ENCODE measurements at regions not wholly inside any gene's neighbourhood (a gene's known extent, or its start where the extent isn't known, plus 50 kb on each side); places are given as distances from the start of the nearest gene placed in this dataset.

DNA sequence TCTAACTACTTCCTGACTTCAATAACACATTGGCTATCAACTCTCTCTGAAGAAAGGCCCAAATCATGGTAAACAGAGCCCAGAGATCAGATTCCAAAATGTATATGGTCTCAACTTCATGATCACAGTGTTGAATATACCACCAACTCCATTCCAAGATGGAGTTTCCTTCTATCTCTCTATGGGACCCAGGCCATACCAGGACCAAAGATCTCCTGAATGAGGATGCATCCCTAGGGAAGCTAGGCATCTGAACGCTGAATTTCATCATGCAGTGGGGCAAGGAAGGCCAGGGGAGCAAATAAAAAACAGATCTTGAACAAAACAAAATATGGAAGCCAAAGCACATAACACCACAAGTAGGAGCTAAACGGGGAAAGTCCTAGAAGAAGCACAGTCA, 320.7 kb upstream of the PKDCC start:
- Histone ChIP-seq H3K36me3 (no peaks in the 10 kb centered on the region), H3K4me1 (peaks cover 0 to 16% (median 0%) of the 10 kb centered on the region in 9 donors), H3K27ac (no peak overlapping the region), H3K4me3 (no peak overlapping the region), H3K9me3 (no peaks in the 10 kb centered on the region), H3K27me3 (no peaks in the 10 kb centered on the region)
- TF ChIP-seq, protein P1, sequence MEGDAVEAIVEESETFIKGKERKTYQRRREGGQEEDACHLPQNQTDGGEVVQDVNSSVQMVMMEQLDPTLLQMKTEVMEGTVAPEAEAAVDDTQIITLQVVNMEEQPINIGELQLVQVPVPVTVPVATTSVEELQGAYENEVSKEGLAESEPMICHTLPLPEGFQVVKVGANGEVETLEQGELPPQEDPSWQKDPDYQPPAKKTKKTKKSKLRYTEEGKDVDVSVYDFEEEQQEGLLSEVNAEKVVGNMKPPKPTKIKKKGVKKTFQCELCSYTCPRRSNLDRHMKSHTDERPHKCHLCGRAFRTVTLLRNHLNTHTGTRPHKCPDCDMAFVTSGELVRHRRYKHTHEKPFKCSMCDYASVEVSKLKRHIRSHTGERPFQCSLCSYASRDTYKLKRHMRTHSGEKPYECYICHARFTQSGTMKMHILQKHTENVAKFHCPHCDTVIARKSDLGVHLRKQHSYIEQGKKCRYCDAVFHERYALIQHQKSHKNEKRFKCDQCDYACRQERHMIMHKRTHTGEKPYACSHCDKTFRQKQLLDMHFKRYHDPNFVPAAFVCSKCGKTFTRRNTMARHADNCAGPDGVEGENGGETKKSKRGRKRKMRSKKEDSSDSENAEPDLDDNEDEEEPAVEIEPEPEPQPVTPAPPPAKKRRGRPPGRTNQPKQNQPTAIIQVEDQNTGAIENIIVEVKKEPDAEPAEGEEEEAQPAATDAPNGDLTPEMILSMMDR (IDR thresholded peaks at IDR 0.05), result no peak
- DNase-seq (no peak), ATAC-seq (no peak)
- intact Hi-C loops (cut with DNase I), result no loop called here
- 89 to 92% methylated on average over 2 of the region's 2 CpGs for WGBS, 2 donors

DNA sequence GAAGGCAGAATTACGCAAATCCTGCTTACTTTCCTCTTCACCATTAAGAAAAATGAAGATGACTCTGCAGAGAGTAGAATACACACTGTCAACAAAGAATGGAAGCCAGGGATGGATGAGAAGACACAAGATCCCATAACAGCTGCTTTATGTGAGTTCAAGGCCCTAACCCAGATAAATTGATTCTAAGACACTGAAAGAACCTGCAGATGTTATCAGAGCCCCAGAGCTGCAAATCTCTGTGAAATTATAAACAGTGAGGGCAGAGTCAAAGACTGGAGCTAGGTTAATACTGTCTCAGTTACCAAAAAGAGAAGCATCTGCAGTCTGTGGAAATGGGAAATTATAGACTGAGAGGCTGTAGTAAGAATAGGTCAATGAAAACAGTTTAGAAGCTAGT, 320.1 kb upstream of the PKDCC start:
- TF ChIP-seq, protein P1 (IDR thresholded peaks at IDR 0.05), result no peak
- no peak for ATAC-seq
- Histone ChIP-seq H3K27ac (no peak overlapping the region), H3K4me1 (peaks cover 0 to 13% (median 0%) of the 10 kb centered on the region in 9 donors), H3K9me3 (no peaks in the 10 kb centered on the region), H3K27me3 (no peaks in the 10 kb centered on the region), H3K36me3 (no peaks in the 10 kb centered on the region), H3K4me3 (no peak overlapping the region)
- no peak for DNase-seq
- WGBS, 2 donors, result 50 to 92% methylated on average over 1 of the region's 1 CpG
- intact Hi-C loops (cut with DNase I), result no loop called here

- H3K4me3 ChIP-seq, result no peak overlapping the region
- H3K9me3 ChIP-seq, result no peaks in the 10 kb centered on the region
- intact Hi-C loops (cut with DNase I), result no loop called here
- ATAC-seq (no peak), DNase-seq (no peak)
- TF ChIP-seq, protein P1 (IDR thresholded peaks at IDR 0.05), result no peak
- H3K27ac ChIP-seq, result no peak overlapping the region
- H3K36me3 ChIP-seq, result no peaks in the 10 kb centered on the region
- H3K27me3 ChIP-seq, result no peaks in the 10 kb centered on the region
- 45 to 53% methylated on average over 5 of the region's 5 CpGs for WGBS, 2 donors
- peaks cover 0 to 2% (median 0%) of the 10 kb centered on the region in 9 donors for H3K4me1 ChIP-seq
Observed at GRCh38 chr2:41728788-41729338, 319.0 kb upstream of the PKDCC start.

DNA sequence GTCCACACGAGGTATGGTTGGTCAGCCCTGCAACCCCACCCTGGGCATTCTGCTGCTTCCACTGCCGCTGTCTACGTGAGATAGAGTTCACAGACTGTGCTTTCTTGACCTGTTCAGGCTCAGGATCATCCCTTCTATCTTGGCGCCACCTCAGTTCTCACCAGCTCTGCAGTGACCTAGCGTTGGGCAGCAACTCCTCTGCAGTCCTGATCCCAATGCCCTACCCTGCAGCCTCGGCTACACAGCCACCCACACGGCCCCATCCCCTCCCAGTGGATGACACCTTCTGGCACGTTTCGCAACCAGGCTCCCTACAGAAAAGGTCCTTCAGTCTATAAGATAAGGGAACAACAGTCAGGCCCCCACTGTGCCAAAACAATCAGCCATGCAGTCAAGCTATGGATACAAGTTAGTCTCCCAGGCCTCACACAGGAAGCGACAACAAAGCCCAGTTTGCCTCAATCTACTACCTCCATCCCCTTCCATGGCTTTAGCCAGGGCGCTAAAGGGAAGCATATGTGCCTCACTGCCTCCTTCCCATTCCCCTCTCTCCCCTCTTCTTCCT, 317.9 kb upstream of the PKDCC start:
- DNase-seq (no peak), ATAC-seq (no peak)
- Histone ChIP-seq H3K36me3 (no peaks in the 10 kb centered on the region), H3K4me3 (no peak overlapping the region), H3K27me3 (no peaks in the 10 kb centered on the region), H3K9me3 (no peaks in the 10 kb centered on the region), H3K4me1 (peaks cover 0 to 2% (median 0%) of the 10 kb centered on the region in 9 donors), H3K27ac (no peak overlapping the region)
- TF ChIP-seq, protein P1 (IDR thresholded peaks at IDR 0.05), result no peak
- WGBS, 2 donors, result 76 to 78% methylated on average over 11 of the region's 11 CpGs
- intact Hi-C loops (cut with DNase I), result no loop called here

All from heart right ventricle (tissue), 16 donors.